Heart left ventricle (tissue), 13 donors: ENCODE measurements at regions not wholly inside any gene's neighbourhood (a gene's known extent, or its start where the extent isn't known, plus 50 kb on each side); places are given as distances from the start of the nearest gene placed in this dataset.

Source experiments
- POLR2A ChIP-seq, 2 donors: fragments of 450-650 bp; IDR thresholded peaks; one replicate each; pipeline ENCODE4 v1.6.1; 2017; ENCODE audit warnings: antibody characterized with exemption in 2 of 2, mild to moderate bottlenecking in 2 of 2, moderate library complexity in 2 of 2
- TF ChIP-seq, protein P1 (sequence below), 12 donors: fragments of 200-600 bp; sonication (generic) in 4 of 12; IDR thresholded peaks; one replicate each; pipeline versions ENCODE4 v1.5.0 to v1.8.0; 2018 to 2022; ENCODE audit warnings: antibody characterized with exemption in 12 of 12, mild to moderate bottlenecking in 5 of 12
- donor health status: ischemic (EF 13 %, LVEDD 7.1; RV severe dilation, severe dysfunction).
- donor health status: DM: no; HTN: yes; CAD: no.
- donor health status: DM: no; HTN: no; CAD: no.
- donor health status: ischemic (EF 25% LVEDD 6.9; RV normal size, moderate dysfunction).
- donor health status: ischemic (EF 25% LVEDD 5.7; RV mildly dilated, moderate dysfunction).
- donor health status: ischemic (EF 35%, LVEDD 5.7; RV mildly dilated, moderate dysfunction).
- donor health status: nonischemic (EF 11% LVEDD 7.7; RV severe dilation, severe dysfunction).
- donor health status: DM: yes; HTN: yes; CAD: no.
- donor health status: PGD.
- donor health status: ischemic (EF 29% LVEDD 5.4; RV normal size, mild dysfunction).
- donor health status: nonischemic (EF 23%, LVEDD 6.1; RV moderate dilation, normal function).

GRCh38 chr3:44045476-44046275, 196.0 kb upstream of the TOPAZ1 start:
- TF ChIP-seq, protein P1, sequence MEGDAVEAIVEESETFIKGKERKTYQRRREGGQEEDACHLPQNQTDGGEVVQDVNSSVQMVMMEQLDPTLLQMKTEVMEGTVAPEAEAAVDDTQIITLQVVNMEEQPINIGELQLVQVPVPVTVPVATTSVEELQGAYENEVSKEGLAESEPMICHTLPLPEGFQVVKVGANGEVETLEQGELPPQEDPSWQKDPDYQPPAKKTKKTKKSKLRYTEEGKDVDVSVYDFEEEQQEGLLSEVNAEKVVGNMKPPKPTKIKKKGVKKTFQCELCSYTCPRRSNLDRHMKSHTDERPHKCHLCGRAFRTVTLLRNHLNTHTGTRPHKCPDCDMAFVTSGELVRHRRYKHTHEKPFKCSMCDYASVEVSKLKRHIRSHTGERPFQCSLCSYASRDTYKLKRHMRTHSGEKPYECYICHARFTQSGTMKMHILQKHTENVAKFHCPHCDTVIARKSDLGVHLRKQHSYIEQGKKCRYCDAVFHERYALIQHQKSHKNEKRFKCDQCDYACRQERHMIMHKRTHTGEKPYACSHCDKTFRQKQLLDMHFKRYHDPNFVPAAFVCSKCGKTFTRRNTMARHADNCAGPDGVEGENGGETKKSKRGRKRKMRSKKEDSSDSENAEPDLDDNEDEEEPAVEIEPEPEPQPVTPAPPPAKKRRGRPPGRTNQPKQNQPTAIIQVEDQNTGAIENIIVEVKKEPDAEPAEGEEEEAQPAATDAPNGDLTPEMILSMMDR (IDR thresholded peaks at IDR 0.05), result no peak
- TF ChIP-seq POLR2A (IDR thresholded peaks at IDR 0.05), result no peak
